ENCODE measurements at regions not wholly inside any gene's neighbourhood (a gene's known extent, or its start where the extent isn't known, plus 50 kb on each side); places are given as distances from the start of the nearest gene placed in this dataset.

- no peak for TF ChIP-seq CTCF (IDR thresholded peaks at IDR 0.05)
- no peak for TF ChIP-seq POLR2A (IDR thresholded peaks at IDR 0.05)
Observed at GRCh38 chr13:111462221-111462764, 141.9 kb downstream of the TEX29 start.
